Neural cell (in vitro differentiated cells): ENCODE measurements at regions not wholly inside any gene's neighbourhood (a gene's known extent, or its start where the extent isn't known, plus 50 kb on each side); places are given as distances from the start of the nearest gene placed in this dataset.

ENCODE experiments used
- H2AFZ ChIP-seq: fragments of 200-600, 300-800 bp; sonication (generic), shearing (Covaris generic); 2 replicates; pipeline ENCODE4 v1.6.0; 2014; ENCODE audit warnings: low read depth, mild to moderate bottlenecking, antibody characterized with exemption, low read length, moderate library complexity
- H3F3A ChIP-seq: fragments of 200-600 bp; shearing (Covaris generic); 2 replicates; pipeline ENCODE4 v1.6.1; 2016; ENCODE audit warnings: mild to moderate bottlenecking, moderate library complexity, mixed read lengths, antibody characterized with exemption, low read length; ENCODE audit not compliant: insufficient read depth, poor library complexity, severe bottlenecking
- H3K27ac ChIP-seq: fragments of 200-600, 300-800 bp; sonication (generic), shearing (Covaris generic); 2 replicates; pipeline ENCODE4 v1.5.1; 2014; ENCODE audit warnings: mild to moderate bottlenecking, low read length, moderate library complexity
- H3K27me3 ChIP-seq: fragments of 300-800, 200-600 bp; sonication (generic), shearing (Covaris generic); 2 replicates; pipeline ENCODE4 v1.6.0; 2014; ENCODE audit warnings: mild to moderate bottlenecking, low read depth, low read length, moderate library complexity; ENCODE audit not compliant: insufficient read depth
- H3K36me3 ChIP-seq: fragments of 300-800, 200-600 bp; sonication (generic), shearing (Covaris generic); 2 replicates; pipeline ENCODE4 v1.5.1; 2014; ENCODE audit warnings: mild to moderate bottlenecking, antibody characterized with exemption, low read length, moderate library complexity; ENCODE audit not compliant: insufficient read depth
- H3K4me2 ChIP-seq: fragments of 300-800, 200-600 bp; sonication (generic), shearing (Covaris generic); 2 replicates; pipeline ENCODE4 v1.6.0; 2014; ENCODE audit warnings: mild to moderate bottlenecking, low read length
- H3K4me3 ChIP-seq: fragments of 300-800, 200-600 bp; sonication (generic), shearing (Covaris generic); 2 replicates; pipeline ENCODE4 v1.5.1; 2014; ENCODE audit warnings: mild to moderate bottlenecking, low read length, moderate library complexity
- H3K79me2 ChIP-seq: fragments of 200-600 bp; shearing (Covaris generic); replicated peaks from 2 replicates; pipeline ENCODE4 v1.6.0; 2014; ENCODE audit warnings: mild to moderate bottlenecking, low read length, moderate library complexity; ENCODE audit not compliant: insufficient read depth
- H3K9ac ChIP-seq: fragments of 300-800, 200-600 bp; sonication (generic), shearing (Covaris generic); 2 replicates; pipeline ENCODE4 v1.6.1; 2016; ENCODE audit warnings: mild to moderate bottlenecking, low read length, mixed read lengths
- H3K9me2 ChIP-seq: fragments of 200-600 bp; shearing (Covaris generic); 2 replicates; pipeline ENCODE4 v1.6.1; 2016; ENCODE audit warnings: mild to moderate bottlenecking, low read length, mixed read lengths; ENCODE audit not compliant: insufficient read depth
- H3K9me3 ChIP-seq: fragments of 200-600, 300-800 bp; sonication (generic), shearing (Covaris generic); 2 replicates; pipeline ENCODE4 v1.6.1; 2016; ENCODE audit warnings: mild to moderate bottlenecking, mixed run types, low read length, moderate library complexity, mixed read lengths
- H4K20me1 ChIP-seq: fragments of 200-600 bp; shearing (Covaris generic); 2 replicates; pipeline ENCODE4 v1.6.1; 2016; ENCODE audit warnings: mild to moderate bottlenecking, mixed run types; ENCODE audit not compliant: insufficient read depth
- CTCF ChIP-seq: fragments of 450-650 bp; IDR thresholded peaks from 2 replicates; pipeline ENCODE4 v1.5.1; 2014; ENCODE audit warnings: antibody characterized with exemption, mild to moderate bottlenecking, moderate library complexity; ENCODE audit not compliant: poor library complexity, severe bottlenecking
- EP300 ChIP-seq: fragments of 450-650 bp; conservative IDR thresholded peaks from 2 replicates; pipeline ENCODE4 v1.6.1; 2014; ENCODE audit warnings: antibody characterized with exemption, mild to moderate bottlenecking, moderate library complexity; ENCODE audit not compliant: poor library complexity, severe bottlenecking
- EZH2 ChIP-seq: fragments of 200-600, 300-800 bp; shearing (Covaris generic), sonication (generic); IDR thresholded peaks from 2 replicates; pipeline ENCODE4 v1.6.1; 2014; ENCODE audit warnings: antibody characterized with exemption, low read length, borderline replicate concordance, mild to moderate bottlenecking; ENCODE audit not compliant: insufficient read depth, poor library complexity, severe bottlenecking
- MXI1 ChIP-seq: fragments of 450-650 bp; conservative IDR thresholded peaks from 2 replicates; pipeline ENCODE4 v1.6.1; 2014; ENCODE audit warnings: antibody characterized with exemption, mild to moderate bottlenecking; ENCODE audit not compliant: poor library complexity, severe bottlenecking
- POLR2AphosphoS5 ChIP-seq: IDR thresholded peaks from 2 replicates; pipeline ENCODE4 v1.6.1; 2012
- RAD21 ChIP-seq: fragments of 450-650 bp; conservative IDR thresholded peaks from 2 replicates; pipeline ENCODE4 v1.6.1; 2014; ENCODE audit warnings: antibody characterized with exemption, mild to moderate bottlenecking, moderate library complexity
- REST ChIP-seq: IDR thresholded peaks from 2 replicates; pipeline ENCODE4 v1.6.1; 2012; ENCODE audit warnings: borderline replicate concordance
- SMC3 ChIP-seq: fragments of 450-650 bp; conservative IDR thresholded peaks from 2 replicates; pipeline ENCODE4 v1.6.1; 2014; ENCODE audit warnings: antibody characterized with exemption, mild to moderate bottlenecking, moderate library complexity; ENCODE audit not compliant: poor library complexity
- TAF1 ChIP-seq: IDR thresholded peaks from 2 replicates; pipeline ENCODE4 v1.6.1; 2012; ENCODE audit warnings: low read depth

- no peaks in the 10 kb centered on the region for H3K9me3 ChIP-seq
- H4K20me1 ChIP-seq, result no peaks in the 10 kb centered on the region
- H2AFZ ChIP-seq, result no peak overlapping the region
- TF ChIP-seq MXI1 (no peak), EP300 (no peak), POLR2AphosphoS5 (no peak), REST (no peak), SMC3 (no peak), EZH2 (no peak), CTCF (no peak), TAF1 (no peak), RAD21 (no peak)
- no peak overlapping the region for H3K4me2 ChIP-seq
- H3F3A ChIP-seq, result no peaks in the 10 kb centered on the region
- no peak overlapping the region for H3K9ac ChIP-seq
- H3K27ac ChIP-seq, result no peak overlapping the region
- H3K79me2 ChIP-seq, result no peaks in the 10 kb centered on the region
- no peaks in the 10 kb centered on the region for H3K27me3 ChIP-seq
- no peak overlapping the region for H3K4me3 ChIP-seq
- no peaks in the 10 kb centered on the region for H3K9me2 ChIP-seq
- no peaks in the 10 kb centered on the region for H3K36me3 ChIP-seq
These were observed 52.3 kb upstream of the ADAMTS9 start for GRCh38 chr3:64739971-64740631.
